Peyer's patch (tissue), 4 donors: ENCODE measurements at regions not wholly inside any gene's neighbourhood (a gene's known extent, or its start where the extent isn't known, plus 50 kb on each side); places are given as distances from the start of the nearest gene placed in this dataset.

Experiments used
- POLR2A ChIP-seq, 2 donors: fragments of 450-650 bp; IDR thresholded peaks; one replicate each; pipeline ENCODE4 v1.5.1; 2017; ENCODE audit warnings: antibody characterized with exemption in 2 of 2, mild to moderate bottlenecking in 2 of 2, moderate library complexity in 2 of 2
- TF ChIP-seq, protein P1 (sequence below), 6 experiments: fragments of 450-650 bp in 4 of 6; fragments of 200-600 bp in 2 of 6; sonication (generic) in 1 of 6; IDR thresholded peaks; one replicate each; pipeline ENCODE4 v1.5.1; 2017 to 2019; ENCODE audit warnings: antibody characterized with exemption in 6 of 6, mild to moderate bottlenecking in 3 of 6, moderate library complexity in 1 of 6

DNA sequence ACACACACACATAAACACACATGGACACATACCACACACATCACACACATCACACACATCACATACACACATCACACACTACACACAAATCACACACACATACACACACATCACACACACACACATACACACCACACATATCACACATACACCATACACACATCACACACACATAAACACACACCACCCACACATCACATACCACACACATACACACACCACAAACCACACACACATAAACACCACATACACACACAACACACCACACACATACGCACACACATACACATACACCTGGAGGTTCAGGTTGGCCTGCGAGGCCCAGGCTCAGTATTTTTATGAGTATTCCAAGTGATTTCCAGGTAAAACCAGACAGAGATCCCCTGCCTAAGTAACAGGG is 279.5 kb downstream of the FOXL1 start:
- TF ChIP-seq, protein P1, sequence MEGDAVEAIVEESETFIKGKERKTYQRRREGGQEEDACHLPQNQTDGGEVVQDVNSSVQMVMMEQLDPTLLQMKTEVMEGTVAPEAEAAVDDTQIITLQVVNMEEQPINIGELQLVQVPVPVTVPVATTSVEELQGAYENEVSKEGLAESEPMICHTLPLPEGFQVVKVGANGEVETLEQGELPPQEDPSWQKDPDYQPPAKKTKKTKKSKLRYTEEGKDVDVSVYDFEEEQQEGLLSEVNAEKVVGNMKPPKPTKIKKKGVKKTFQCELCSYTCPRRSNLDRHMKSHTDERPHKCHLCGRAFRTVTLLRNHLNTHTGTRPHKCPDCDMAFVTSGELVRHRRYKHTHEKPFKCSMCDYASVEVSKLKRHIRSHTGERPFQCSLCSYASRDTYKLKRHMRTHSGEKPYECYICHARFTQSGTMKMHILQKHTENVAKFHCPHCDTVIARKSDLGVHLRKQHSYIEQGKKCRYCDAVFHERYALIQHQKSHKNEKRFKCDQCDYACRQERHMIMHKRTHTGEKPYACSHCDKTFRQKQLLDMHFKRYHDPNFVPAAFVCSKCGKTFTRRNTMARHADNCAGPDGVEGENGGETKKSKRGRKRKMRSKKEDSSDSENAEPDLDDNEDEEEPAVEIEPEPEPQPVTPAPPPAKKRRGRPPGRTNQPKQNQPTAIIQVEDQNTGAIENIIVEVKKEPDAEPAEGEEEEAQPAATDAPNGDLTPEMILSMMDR (IDR thresholded peaks at IDR 0.05): no peak
- no peak for TF ChIP-seq POLR2A (IDR thresholded peaks at IDR 0.05)
